HCT116 (cell line): ENCODE measurements at regions not wholly inside any gene's neighbourhood (a gene's known extent, or its start where the extent isn't known, plus 50 kb on each side); places are given as distances from the start of the nearest gene placed in this dataset.

ENCODE experiments used
- ATAC-seq: fragments of 200-7000 bp; cut with Tn5 transposase; 2 replicates; pipeline ENCODE4 v1.9.1; 2020; ENCODE audit warnings: mild to moderate bottlenecking, moderate library complexity
- BruUV-seq: library from RNA; stranded (reverse); fragments of 400-500 nt; replicated peaks from 2 replicates; lab custom pipeline; 2021; lab: Mats Ljungman, UMichigan
- CTCF ChIA-PET: fragments of 300-600 bp; sonication (Branson Sonifier 250); formaldehyde crosslinking; loops from one replicate; lab custom pipeline; 2021; ENCODE audit warnings: antibody characterized with exemption; lab: Charles Lee
- POLR2A ChIA-PET: fragments of 300-600, 350-600 bp; sonication (Branson Sonifier 250); formaldehyde crosslinking; loops from one replicate; lab custom pipeline; 2021; ENCODE audit warnings: antibody characterized with exemption; lab: Charles Lee
- RAD21 ChIA-PET, 2 experiments: fragments of 300-600 bp; sonication (Branson Sonifier 250); formaldehyde crosslinking; loops; one replicate each; lab custom pipeline; 2023; ENCODE audit warnings: low total read pairs in 2 of 2; ENCODE audit not compliant: uncharacterized antibody in 2 of 2, unreplicated experiment in 2 of 2, low non-redundant PET in 1 of 2; lab: Charles Lee
- DNase-seq: peaks from one replicate; pipeline ENCODE4 v3.0.0-alpha.2; 2010; ENCODE audit warnings: low read depth, low spot score
- H2AFZ ChIP-seq: fragments of 200-600 bp; shearing (Covaris generic), sonication (generic); 2 replicates; pipeline ENCODE4 v1.6.1; 2017; ENCODE audit warnings: low read depth, mixed run types, mixed read lengths, antibody characterized with exemption, low read length; ENCODE audit not compliant: poor library complexity, severe bottlenecking
- H3K27ac ChIP-seq: 2 replicates; pipeline ENCODE4 v1.5.1; 2012; ENCODE audit warnings: low read depth, low read length
- H3K27me3 ChIP-seq: fragments of 200-600 bp; sonication (generic); 2 replicates; pipeline ENCODE4 v1.6.1; 2016; ENCODE audit warnings: mixed run types, low read length, mixed read lengths; ENCODE audit not compliant: insufficient read depth
- H3K36me3 ChIP-seq, 2 experiments: fragments of 200-500 bp in 1 of 2; fragments of 200-600 bp in 1 of 2; sonication (Bioruptor generic) in 1 of 2; sonication (generic) in 1 of 2; 2 replicates each; pipeline versions ENCODE4 v1.5.1 to v1.6.1; 2014 to 2016; ENCODE audit warnings: low read length in 2 of 2, inconsistent platforms in 1 of 2, mixed read lengths in 1 of 2, mixed run types in 1 of 2; ENCODE audit not compliant: insufficient read depth in 2 of 2, control insufficient read depth in 1 of 2
- H3K4me1 ChIP-seq, 2 experiments: fragments of 200-600 bp in 1 of 2; sonication (generic) in 1 of 2; 2 replicates each; pipeline versions ENCODE4 v1.5.1 to v1.6.1; 2012 to 2017; ENCODE audit warnings: low read length in 2 of 2, inconsistent platforms in 1 of 2, mild to moderate bottlenecking in 1 of 2, mixed read lengths in 1 of 2, mixed run types in 1 of 2, moderate library complexity in 1 of 2; ENCODE audit not compliant: insufficient read depth in 2 of 2, control insufficient read depth in 1 of 2
- H3K4me2 ChIP-seq: fragments of 200-600 bp; sonication (generic); 2 replicates; pipeline ENCODE4 v1.6.1; 2017; ENCODE audit warnings: mixed run types, low read length, mixed read lengths
- H3K4me3 ChIP-seq, 2 experiments: fragments of 200-600 bp in 1 of 2; sonication (generic) in 1 of 2; replicated peaks in 1 of 2; 2 replicates each; pipeline ENCODE4 v1.5.1; 2011 to 2016; ENCODE audit warnings: low read length in 2 of 2, control low read depth in 1 of 2, low read depth in 1 of 2, mild to moderate bottlenecking in 1 of 2, mixed read lengths in 1 of 2, mixed run types in 1 of 2
- H3K79me2 ChIP-seq: fragments of 200-600 bp; sonication (generic); 2 replicates; pipeline ENCODE4 v1.6.1; 2017; ENCODE audit warnings: mild to moderate bottlenecking, mixed run types, low read length, moderate library complexity, mixed read lengths; ENCODE audit not compliant: insufficient read depth
- H3K9ac ChIP-seq: fragments of 200-600 bp; sonication (generic); 2 replicates; pipeline ENCODE4 v1.6.1; 2016; ENCODE audit warnings: low read length, mixed read lengths
- H3K9me2 ChIP-seq: fragments of 200-600 bp; sonication (generic), shearing (Covaris generic); 2 replicates; pipeline ENCODE4 v1.6.1; 2017; ENCODE audit warnings: mixed run types, mild to moderate bottlenecking, moderate library complexity; ENCODE audit not compliant: insufficient read depth
- H3K9me3 ChIP-seq, 2 experiments: fragments of 200-500 bp in 1 of 2; fragments of 200-600 bp in 1 of 2; sonication (Bioruptor generic) in 1 of 2; sonication (generic) in 1 of 2; 2 replicates each; pipeline ENCODE4 v1.6.1; 2014 to 2017; ENCODE audit warnings: low read length in 2 of 2, mixed read lengths in 2 of 2, inconsistent platforms in 1 of 2, low read depth in 1 of 2, mild to moderate bottlenecking in 1 of 2, mixed run types in 1 of 2, moderate library complexity in 1 of 2; ENCODE audit not compliant: control insufficient read depth in 1 of 2, insufficient read depth in 1 of 2
- H4K20me1 ChIP-seq: fragments of 200-600 bp; sonication (generic), shearing (Covaris generic); 2 replicates; pipeline ENCODE4 v1.6.1; 2017; ENCODE audit warnings: mixed run types, mild to moderate bottlenecking, moderate library complexity; ENCODE audit not compliant: insufficient read depth
- CEBPB ChIP-seq: IDR thresholded peaks from 2 replicates; pipeline ENCODE4 v1.6.1; 2012; ENCODE audit warnings: low read depth
- ELF1 ChIP-seq: IDR thresholded peaks from 2 replicates; pipeline ENCODE4 v1.6.1; 2012; ENCODE audit warnings: low read depth, borderline replicate concordance
- EZH2 ChIP-seq: fragments of 200-600 bp; sonication (generic); IDR thresholded peaks from 2 replicates; pipeline ENCODE4 v1.6.1; 2017; ENCODE audit warnings: antibody characterized with exemption, mixed run types
- EZH2phosphoT487 ChIP-seq: fragments of 200-600 bp; IDR thresholded peaks from 2 replicates; pipeline ENCODE4 v1.6.1; 2018; ENCODE audit warnings: antibody characterized with exemption, borderline replicate concordance
- FOSL1 ChIP-seq: IDR thresholded peaks from 2 replicates; pipeline ENCODE4 v1.6.1; 2012; ENCODE audit warnings: low read depth
- JUND ChIP-seq: IDR thresholded peaks from 2 replicates; pipeline ENCODE4 v1.6.1; 2012
- POLR2A ChIP-seq: IDR thresholded peaks from 2 replicates; pipeline ENCODE4 v1.7.0; 2011; ENCODE audit warnings: borderline replicate concordance; ENCODE audit not compliant: insufficient read depth, insufficient read length; ENCODE audit errors: extremely low read depth
- POLR2AphosphoS5 ChIP-seq: IDR thresholded peaks from 2 replicates; pipeline ENCODE4 v1.6.1; 2011; ENCODE audit warnings: mild to moderate bottlenecking, low read depth, low read length, moderate library complexity
- RAD21 ChIP-seq: IDR thresholded peaks from 2 replicates; pipeline ENCODE4 v1.6.1; 2012; ENCODE audit warnings: low read depth, mild to moderate bottlenecking
- SIN3A ChIP-seq: IDR thresholded peaks from 2 replicates; pipeline ENCODE4 v1.6.1; 2012; ENCODE audit warnings: low read depth
- SRF ChIP-seq: IDR thresholded peaks from 2 replicates; pipeline ENCODE4 v1.6.1; 2012; ENCODE audit warnings: low read depth
- TCF7L2 ChIP-seq: IDR thresholded peaks from 2 replicates; pipeline ENCODE4 v1.7.0; 2011; ENCODE audit warnings: borderline replicate concordance, inconsistent platforms; ENCODE audit not compliant: insufficient read depth, insufficient read length; ENCODE audit errors: extremely low read depth
- YY1 ChIP-seq: IDR thresholded peaks from 2 replicates; pipeline ENCODE4 v1.6.1; 2011; ENCODE audit warnings: low read length, low read depth, moderate library complexity, mild to moderate bottlenecking; ENCODE audit not compliant: insufficient replicate concordance; ENCODE audit errors: extremely low read depth
- ZFX ChIP-seq: fragments of 450-650 bp; IDR thresholded peaks from 2 replicates; pipeline ENCODE4 v1.6.1; 2017
- intact Hi-C: fragments of 100-400 bp; cut with micrococcal nuclease; formaldehyde crosslinking; loops from 2 replicates; pipeline ENCODE4 v1.10.0; 2022
- TF ChIP-seq, protein P1 (sequence below), 3 experiments: fragments of 200-600 bp in 1 of 3; sonication (generic) in 1 of 3; IDR thresholded peaks in 2 of 3; conservative IDR thresholded peaks in 1 of 3; 2 replicates each; pipeline ENCODE4 v1.5.1; 2012 to 2017; ENCODE audit warnings: low read depth in 2 of 3, low read length in 2 of 3, antibody characterized with exemption in 1 of 3, borderline replicate concordance in 1 of 3, control low read depth in 1 of 3, mild to moderate bottlenecking in 1 of 3, mixed read lengths in 1 of 3, mixed run types in 1 of 3, moderate library complexity in 1 of 3; ENCODE audit not compliant: insufficient read depth in 1 of 3
- TF ChIP-seq, protein P2 (sequence below): IDR thresholded peaks from 2 replicates; pipeline ENCODE4 v1.6.1; 2012
- TF ChIP-seq, protein P3 (sequence below): IDR thresholded peaks from 2 replicates; pipeline ENCODE4 v1.6.1; 2011; ENCODE audit warnings: mild to moderate bottlenecking, low read length, moderate library complexity; ENCODE audit not compliant: insufficient replicate concordance; ENCODE audit errors: extremely low read depth

DNA sequence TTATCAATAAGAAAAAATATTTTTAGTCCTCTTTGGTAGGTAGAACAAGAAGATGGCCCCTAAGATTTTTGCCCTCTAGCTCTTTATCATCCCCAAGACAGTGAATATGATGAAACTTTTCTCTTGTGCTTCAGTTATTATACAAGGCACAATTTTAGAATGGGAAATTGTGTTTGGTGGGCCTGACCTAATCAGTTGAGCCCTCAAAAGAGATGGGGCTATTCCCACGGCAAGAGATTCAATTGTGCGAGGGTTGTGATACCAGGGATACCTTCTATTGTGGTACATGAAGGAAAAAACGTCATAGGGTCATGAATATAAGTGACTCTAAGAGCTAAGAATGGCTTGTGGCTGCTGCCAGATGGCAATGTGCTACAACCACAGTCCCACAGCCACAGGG, 94.0 kb upstream of the COX7C start:
- H3K27ac ChIP-seq, result no peak overlapping the region
- H3K9ac ChIP-seq, result no peak overlapping the region
- TF ChIP-seq, protein P1, sequence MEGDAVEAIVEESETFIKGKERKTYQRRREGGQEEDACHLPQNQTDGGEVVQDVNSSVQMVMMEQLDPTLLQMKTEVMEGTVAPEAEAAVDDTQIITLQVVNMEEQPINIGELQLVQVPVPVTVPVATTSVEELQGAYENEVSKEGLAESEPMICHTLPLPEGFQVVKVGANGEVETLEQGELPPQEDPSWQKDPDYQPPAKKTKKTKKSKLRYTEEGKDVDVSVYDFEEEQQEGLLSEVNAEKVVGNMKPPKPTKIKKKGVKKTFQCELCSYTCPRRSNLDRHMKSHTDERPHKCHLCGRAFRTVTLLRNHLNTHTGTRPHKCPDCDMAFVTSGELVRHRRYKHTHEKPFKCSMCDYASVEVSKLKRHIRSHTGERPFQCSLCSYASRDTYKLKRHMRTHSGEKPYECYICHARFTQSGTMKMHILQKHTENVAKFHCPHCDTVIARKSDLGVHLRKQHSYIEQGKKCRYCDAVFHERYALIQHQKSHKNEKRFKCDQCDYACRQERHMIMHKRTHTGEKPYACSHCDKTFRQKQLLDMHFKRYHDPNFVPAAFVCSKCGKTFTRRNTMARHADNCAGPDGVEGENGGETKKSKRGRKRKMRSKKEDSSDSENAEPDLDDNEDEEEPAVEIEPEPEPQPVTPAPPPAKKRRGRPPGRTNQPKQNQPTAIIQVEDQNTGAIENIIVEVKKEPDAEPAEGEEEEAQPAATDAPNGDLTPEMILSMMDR (IDR thresholded peaks at IDR 0.05 in 2 of 3, conservative IDR thresholded peaks at IDR 0.05 in 1 of 3; ENCODE audit: borderline replicate concordance in 1 of 3, insufficient read depth in 1 of 3, low read depth in 2 of 3, low read length in 2 of 3), result no peak
- no peak for TF ChIP-seq SIN3A
- TF ChIP-seq EZH2phosphoT487, result no peak
- TF ChIP-seq ZFX, result no peak
- TF ChIP-seq, protein P2, sequence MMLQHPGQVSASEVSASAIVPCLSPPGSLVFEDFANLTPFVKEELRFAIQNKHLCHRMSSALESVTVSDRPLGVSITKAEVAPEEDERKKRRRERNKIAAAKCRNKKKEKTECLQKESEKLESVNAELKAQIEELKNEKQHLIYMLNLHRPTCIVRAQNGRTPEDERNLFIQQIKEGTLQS, result no peak
- TF ChIP-seq SRF, result no peak
- no peak for TF ChIP-seq CEBPB
- no peak for TF ChIP-seq POLR2A
- TF ChIP-seq RAD21, result no peak
- no peak for TF ChIP-seq POLR2AphosphoS5
- TF ChIP-seq TCF7L2, result no peak
- TF ChIP-seq, protein P3, sequence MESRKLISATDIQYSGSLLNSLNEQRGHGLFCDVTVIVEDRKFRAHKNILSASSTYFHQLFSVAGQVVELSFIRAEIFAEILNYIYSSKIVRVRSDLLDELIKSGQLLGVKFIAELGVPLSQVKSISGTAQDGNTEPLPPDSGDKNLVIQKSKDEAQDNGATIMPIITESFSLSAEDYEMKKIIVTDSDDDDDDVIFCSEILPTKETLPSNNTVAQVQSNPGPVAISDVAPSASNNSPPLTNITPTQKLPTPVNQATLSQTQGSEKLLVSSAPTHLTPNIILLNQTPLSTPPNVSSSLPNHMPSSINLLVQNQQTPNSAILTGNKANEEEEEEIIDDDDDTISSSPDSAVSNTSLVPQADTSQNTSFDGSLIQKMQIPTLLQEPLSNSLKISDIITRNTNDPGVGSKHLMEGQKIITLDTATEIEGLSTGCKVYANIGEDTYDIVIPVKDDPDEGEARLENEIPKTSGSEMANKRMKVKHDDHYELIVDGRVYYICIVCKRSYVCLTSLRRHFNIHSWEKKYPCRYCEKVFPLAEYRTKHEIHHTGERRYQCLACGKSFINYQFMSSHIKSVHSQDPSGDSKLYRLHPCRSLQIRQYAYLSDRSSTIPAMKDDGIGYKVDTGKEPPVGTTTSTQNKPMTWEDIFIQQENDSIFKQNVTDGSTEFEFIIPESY, result no peak
- no peak for TF ChIP-seq JUND
- no peak for TF ChIP-seq FOSL1
- no peak for TF ChIP-seq YY1
- TF ChIP-seq EZH2, result no peak
- TF ChIP-seq ELF1, result no peak
- POLR2A ChIA-PET, result no interaction called here
- no peaks in the 10 kb centered on the region for H3K9me2 ChIP-seq
- no peak overlapping the region for H2AFZ ChIP-seq
- no TSS peak for BruUV-seq
- RAD21 ChIA-PET, result no interaction called here
- no peaks in the 10 kb centered on the region for H3K9me3 ChIP-seq
- CTCF ChIA-PET, result no interaction called here
- no peaks in the 10 kb centered on the region for H3K79me2 ChIP-seq
- H3K27me3 ChIP-seq, result no peaks in the 10 kb centered on the region
- no peak overlapping the region for H3K4me3 ChIP-seq
- H3K4me1 ChIP-seq, result no peaks in the 10 kb centered on the region
- no peak overlapping the region for H3K4me2 ChIP-seq
- no peaks in the 10 kb centered on the region for H3K36me3 ChIP-seq
- DNase-seq, result no peak
- intact Hi-C loops, result no loop called here
- no peaks in the 10 kb centered on the region for H4K20me1 ChIP-seq
- no peak for ATAC-seq
